Left hindlimb (tissue), 1 donor: ENCODE measurements at regions not wholly inside any gene's neighbourhood (a gene's known extent, or its start where the extent isn't known, plus 50 kb on each side); places are given as distances from the start of the nearest gene placed in this dataset.
"Not testable (repeated sequence)": the region's sequence is repeated elsewhere in the genome, so short reads cannot be mapped to it uniquely, and the experiment has no call there.

Experiments
- DNase-seq: peaks from one replicate; pipeline ENCODE4 v3.0.0-alpha.2; 2018

DNA sequence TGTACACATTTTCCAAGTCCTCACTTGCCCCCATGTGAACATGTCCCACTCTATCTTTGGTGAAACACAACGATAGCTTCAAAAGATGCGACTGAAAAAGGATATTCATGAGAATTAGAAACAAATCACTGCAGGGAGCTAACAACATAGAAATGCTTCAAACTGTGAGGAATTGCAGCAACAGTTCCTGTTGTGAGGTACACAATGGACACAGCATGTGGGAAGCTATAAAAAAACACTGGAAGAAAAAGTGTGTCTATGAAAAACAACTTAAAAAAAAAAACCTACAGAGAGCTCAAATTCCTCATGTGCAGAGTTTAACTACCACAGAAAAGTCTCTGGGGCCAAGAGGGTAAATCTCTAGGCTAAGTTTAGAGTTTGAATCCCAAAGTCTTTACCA lies 51.6 kb upstream of the BLTP1 start:
- no peak for DNase-seq

GRCh38 chr4:122099896-122100295 lies 52.2 kb upstream of the BLTP1 start:
- no peak for DNase-seq

- DNase-seq = no peak
Measured at GRCh38 chr4:122091836-122092405, 60.2 kb upstream of the BLTP1 start.

DNA sequence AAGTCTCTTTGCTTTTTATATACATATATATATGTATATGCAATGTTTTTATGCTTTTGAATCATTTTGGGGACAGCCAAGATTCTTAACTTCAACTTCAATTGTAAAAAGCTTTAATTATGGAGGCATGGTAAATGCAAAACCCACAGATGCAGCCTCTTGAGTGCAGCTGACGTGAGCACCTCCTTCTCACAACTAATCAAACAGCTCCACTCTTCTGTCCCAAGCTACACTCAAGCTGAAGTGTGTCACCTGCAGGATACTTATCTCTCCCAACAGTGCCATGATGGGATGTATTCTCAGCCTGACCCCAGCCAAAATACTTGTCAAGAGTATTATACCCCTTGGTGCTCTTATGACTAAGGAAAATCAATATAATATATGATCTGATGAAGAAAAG lies 60.7 kb upstream of the BLTP1 start:
- DNase-seq = no peak

DNA sequence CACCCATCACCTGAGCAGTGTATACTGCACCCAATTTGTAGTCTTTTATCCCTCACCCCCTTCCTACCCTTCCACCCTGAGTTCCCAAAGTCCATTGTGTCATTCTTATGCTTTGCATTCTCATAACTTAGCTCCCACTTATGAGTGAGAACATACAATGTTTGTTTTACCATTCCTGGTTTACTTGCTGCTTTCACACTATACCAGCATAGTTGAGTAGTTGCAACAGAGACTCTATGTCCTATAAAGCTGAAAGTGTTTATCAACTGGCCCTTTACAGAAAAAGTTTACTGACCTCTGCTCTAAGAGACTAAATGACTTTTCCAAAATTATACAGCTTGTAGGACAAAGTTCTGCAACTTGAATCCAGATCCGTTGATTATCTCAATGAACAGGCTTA lies 61.1 kb upstream of the BLTP1 start:
- no peak for DNase-seq

DNA sequence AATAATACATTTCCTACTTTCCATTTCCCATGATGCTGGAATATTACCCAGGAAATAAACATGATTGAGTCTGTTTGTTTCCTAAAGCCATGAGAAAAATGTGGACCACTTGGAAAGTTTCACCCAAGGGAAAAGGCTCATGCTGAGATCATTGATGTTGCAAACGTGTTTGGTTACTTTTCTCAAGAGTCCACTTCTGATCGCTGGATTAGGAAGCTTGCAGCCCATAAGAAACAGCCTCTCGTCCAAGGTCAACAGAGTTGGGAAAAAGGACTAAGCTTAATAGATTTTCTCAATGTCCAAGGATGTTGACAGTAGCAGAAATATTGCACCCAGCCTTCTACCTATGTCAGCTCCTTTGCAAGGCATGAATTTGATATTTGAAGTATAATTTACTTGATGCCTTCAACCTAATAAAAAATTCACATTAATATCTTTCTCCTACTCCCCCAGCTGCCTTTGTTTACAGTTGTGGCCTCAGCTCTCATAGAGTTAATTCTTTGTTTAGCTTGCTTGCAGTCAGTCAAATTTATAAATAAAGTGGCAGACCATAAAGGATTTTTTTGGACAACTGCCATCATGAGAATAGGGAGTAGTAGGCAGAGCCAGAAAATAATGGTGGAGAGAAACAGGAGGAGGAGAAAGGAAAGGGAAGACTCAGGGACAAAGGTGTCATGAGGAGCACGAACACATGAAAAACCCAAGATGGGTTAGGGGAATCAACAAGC lies 65.6 kb upstream of the BLTP1 start:
- no peak for DNase-seq

DNA sequence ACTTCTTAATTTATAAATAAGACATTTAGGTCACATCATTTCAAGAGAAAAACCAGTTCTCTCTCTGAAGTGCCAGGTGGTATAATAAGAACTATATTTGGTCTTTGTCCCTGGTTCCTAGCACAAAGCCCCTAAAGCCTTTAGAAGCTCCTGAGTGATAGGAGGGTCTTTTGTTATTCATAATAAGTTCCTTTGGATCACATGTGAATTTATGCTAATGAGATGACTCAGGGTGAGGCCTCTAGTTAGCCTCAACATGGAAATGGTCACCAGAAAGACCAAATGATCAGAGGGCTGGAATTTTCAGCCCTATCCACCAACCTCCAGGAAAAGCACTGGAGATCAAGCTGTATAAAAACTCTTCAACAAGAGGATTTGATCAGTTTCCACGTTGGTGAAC lies 68.1 kb upstream of the BLTP1 start:
- DNase-seq = no peak

- DNase-seq = no peak
Measured at GRCh38 chr4:122083351-122083750, 68.8 kb upstream of the BLTP1 start.

GRCh38 chr4:122082661-122083060 lies 69.5 kb upstream of the BLTP1 start:
- no peak for DNase-seq

DNA sequence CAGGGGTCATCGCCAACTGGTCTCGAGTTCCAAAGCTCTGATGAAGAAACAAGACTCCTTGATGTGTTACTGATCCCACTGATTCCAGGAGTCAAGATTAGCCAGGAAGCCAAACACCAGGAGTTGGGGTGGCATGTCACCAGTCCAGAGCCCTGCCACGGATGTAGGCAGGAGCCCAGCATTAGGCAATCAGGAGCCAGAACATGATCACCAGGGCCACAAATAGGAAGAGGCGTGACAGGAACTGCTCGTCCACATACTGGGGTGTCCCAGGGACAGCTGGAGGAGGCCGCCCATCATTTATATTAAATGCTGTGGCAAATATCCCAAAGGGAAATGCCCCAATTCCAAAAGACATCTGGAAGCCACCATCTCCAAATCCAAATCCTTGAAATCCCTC lies 74.5 kb upstream of the BLTP1 start:
- DNase-seq = not testable (repeated sequence)

DNA sequence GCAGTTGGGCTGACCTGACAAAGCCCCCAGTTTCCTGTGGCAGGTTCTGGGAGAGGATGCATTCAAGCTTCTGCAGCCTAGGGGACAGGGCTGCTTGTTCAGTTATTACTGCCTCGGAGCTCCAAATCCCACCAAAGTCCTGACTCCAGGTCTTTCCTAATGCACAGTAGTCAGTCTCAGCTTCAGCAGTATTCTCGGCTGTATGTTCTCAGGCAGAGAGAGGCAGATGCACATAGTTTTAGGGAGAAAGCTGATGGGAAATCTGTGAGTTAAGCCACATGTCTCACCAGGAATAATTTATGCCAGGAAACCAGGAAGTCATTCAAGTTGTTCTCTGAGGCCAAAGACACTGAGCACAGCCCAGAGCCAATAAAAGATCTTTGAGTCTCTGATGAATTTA lies 75.3 kb upstream of the BLTP1 start:
- not testable (repeated sequence) for DNase-seq

DNA sequence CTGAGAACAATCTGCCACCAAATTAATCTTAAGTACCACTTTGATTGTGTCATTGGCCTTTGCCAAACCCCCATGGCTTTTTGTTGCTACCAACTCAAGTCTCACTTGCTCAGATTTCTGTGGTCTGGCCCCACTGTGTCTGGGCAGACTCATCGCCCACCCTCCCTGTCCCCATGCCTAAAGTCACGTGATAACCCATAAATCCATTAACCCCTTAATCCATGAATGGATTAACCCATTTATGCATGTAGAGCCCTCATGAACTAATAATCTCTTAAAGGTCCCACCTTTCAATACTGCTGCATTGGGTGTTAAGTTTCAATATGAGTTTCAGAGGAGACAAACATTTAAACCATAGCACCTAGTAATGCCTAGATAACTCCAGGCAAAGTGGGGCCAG lies 78.5 kb upstream of the BLTP1 start:
- no peak for DNase-seq

- DNase-seq = no peak
Measured at GRCh38 chr4:122065915-122066314, 86.2 kb upstream of the BLTP1 start.

DNA sequence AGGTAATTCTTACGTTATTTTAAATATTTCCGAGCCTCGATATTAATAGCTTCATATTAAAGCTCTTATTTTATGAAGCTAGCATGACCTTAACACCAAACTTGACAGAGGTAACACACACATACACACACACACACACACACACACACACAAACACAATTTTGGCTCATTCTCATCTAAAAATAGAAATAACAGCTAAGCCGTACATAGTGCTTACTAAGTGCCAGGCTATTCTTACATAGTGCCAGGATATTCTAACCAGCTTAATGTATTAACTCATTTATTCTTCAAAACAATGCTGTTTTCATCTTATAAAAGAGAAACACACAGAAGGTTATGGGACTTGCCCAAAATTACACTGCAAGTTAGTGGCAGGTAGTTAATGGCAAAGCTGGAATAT lies 87.0 kb upstream of the BLTP1 start:
- no peak for DNase-seq

DNA sequence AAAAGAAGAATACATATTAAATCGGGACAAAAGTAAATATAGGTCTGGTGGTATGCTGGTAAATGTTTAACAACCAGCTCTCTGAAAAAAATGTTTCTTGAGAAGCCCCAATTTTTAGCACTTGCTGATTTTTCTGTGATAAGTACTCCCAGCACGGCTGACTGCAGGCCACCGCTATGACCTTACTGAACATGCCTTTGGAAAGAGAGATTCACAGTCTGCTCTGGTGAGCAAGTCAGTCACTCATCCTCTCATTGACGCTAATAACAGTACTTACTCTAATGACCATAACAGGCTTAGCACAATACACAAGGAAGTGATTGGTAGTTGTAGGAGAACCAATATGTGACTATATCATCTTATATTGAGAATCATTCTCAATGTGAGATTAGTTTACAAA lies 98.9 kb upstream of the BLTP1 start:
- DNase-seq = no peak

- no peak for DNase-seq
Measured at GRCh38 chr4:122052677-122053076, 99.5 kb upstream of the BLTP1 start.

DNA sequence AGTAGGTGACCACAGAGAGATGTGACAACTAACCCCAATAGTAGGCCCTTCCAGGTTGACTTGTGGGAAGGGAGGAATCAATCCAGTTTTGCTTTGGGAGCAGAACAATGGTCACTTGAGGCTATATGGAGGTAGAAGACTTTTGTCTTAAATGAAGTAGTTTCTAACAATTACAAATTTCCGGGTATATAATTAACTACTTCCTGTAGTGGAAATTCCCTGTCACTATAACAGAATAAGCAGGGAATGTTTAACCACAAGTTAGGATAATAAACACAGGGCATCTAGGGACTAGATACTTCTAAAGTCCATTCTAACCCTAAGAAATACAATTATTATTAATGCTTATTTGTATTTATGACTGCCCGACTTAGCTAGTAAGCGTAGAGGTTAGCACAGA lies 99.0 kb upstream of the TRPC3 start:
- no peak for DNase-seq

DNA sequence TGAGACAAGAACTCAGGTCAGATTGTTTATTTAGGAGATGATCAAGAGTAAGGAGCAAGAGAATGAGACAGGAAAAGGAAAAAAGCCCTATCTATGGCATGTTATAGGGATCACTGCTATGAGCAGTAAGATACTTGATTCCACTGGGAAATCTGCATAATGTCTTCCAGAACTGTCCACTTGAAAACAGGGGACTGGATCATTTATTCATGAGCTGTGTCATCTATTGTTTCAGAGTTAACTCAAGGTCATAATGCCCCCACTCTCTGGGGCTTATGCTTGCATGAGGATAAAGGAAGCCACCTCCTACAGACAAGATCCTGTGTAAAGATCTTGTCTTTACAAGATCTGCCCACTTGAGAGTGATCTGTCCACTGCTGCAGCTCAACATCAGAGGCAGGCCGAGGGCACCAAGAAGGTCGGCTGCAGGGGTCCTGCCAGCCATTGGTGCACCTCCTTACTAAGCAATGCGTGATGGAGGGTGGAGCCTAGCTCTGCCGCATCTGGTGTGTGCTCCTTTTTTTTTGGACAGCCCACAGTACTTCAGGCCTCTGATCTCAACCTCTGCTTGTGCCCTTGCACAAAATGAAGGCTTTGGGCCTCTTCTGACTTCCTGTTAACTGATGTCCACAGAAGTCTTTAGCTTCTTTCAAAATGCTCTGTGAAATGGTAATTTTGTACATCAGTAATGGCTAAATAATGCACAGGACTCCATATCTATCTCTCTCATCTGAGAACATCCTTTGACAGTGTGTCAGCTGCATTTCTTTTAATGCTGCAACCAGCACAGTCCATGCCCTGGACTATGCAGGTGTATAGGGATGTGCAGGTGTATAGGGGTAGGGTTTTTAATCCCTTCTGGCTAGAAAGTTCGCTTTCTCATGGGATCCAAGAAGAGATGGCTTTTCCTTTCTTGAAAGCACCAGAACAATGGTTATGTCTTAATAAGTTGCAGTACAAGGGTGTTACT lies 95.9 kb upstream of the TRPC3 start:
- DNase-seq = no peak

- DNase-seq = no peak
Measured at GRCh38 chr4:122046255-122046654, 94.4 kb upstream of the TRPC3 start.

DNA sequence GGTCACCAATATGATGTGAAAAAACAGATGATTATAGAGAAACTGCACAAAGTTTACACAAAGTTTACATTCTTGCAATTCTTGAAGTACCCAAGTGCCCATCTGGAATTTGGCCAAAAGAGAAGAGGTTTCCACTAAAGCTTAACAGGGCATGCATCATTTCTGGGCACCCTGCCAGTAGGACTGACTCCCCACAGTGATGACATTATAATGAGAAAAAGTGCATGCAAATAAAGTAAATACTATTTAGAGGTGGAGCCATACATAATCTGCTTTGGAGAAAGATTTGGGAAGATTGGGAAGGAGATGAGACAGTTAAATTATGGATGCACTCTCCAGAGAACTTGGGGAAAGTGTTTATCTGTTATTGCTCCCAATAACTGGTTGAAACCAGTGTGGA lies 93.7 kb upstream of the TRPC3 start:
- DNase-seq = peak; percentile 31

DNA sequence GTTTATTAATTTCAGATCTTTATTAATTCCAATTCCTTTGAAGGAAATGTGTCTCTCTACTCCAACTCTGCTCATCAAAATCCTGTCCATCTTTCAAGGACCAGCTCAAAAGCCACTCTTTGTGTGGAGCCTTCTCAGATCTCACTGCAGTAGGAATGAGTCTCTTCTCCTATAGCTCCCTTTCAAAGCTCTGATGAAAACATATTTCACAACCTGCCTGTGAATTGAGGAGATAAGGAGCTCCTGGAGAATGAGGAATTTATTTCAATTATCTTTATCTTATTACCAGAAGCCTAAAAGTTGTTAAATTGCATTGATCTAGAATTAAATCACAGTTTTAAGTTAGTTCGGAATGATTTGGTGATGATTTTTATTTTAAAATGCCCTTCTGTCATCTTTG lies 92.6 kb upstream of the TRPC3 start:
- DNase-seq = no peak

GRCh38 chr4:122041312-122041711 lies 89.5 kb upstream of the TRPC3 start:
- DNase-seq = no peak

DNA sequence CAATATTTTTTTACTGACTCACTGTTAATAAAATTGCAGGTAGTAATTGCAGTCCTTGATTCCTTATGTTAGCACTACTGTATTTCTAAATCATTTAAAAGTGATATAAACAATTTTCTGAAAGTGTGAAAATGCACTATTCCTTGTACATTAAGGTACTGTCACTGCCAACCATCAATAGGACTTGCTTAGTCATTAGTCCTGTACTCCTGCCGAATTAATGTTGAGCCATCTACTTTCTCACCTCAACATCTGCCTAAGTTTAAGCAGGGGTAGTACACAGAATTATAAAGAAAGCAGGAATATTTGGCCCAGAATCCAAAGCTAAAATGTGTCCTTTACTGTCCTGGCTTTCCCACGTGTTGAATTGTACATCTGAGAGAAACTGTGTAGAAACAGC lies 87.0 kb upstream of the TRPC3 start:
- no peak for DNase-seq

DNA sequence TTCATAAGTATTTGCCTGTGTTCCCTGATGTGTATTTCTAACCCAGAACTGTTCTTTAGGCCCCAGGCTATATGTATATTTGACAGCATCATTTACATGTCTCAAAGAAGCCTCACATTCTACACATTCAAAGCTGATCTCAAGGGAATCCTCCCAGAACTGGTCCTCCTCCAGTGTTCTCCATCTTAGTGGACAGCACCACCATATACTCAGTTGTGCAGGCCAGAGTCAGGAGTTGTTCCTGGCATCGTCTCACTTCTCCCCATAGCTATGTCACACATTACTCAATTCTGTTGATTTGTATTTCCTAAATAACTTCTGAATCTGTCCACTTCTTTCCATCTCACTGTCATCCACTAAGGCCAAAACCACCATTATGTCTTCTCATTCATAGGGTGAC lies 82.8 kb upstream of the TRPC3 start:
- DNase-seq = no peak
